WERI-Rb-1 (cell line): ENCODE measurements at regions not wholly inside any gene's neighbourhood (a gene's known extent, or its start where the extent isn't known, plus 50 kb on each side); places are given as distances from the start of the nearest gene placed in this dataset.

Experiments
- DNase-seq: peaks from one replicate; pipeline ENCODE4 v3.0.0-alpha.2; 2020
- H3K27ac ChIP-seq: fragments of 250-450 bp; sonication (Bioruptor Pico); 2 replicates; pipeline ENCODE4 v1.5.1; 2020; ENCODE audit warnings: mild to moderate bottlenecking, moderate library complexity
- H3K27me3 ChIP-seq: fragments of 250-450 bp; sonication (Bioruptor Pico); 2 replicates; pipeline ENCODE4 v1.5.1; 2021; ENCODE audit warnings: mild to moderate bottlenecking, low read depth, moderate library complexity; ENCODE audit not compliant: insufficient read depth, severe bottlenecking
- H3K36me3 ChIP-seq: fragments of 250-450 bp; sonication (Bioruptor Pico); 2 replicates; pipeline ENCODE4 v1.5.1; 2020; ENCODE audit warnings: mild to moderate bottlenecking, moderate library complexity
- H3K4me3 ChIP-seq: 2 replicates; pipeline ENCODE4 v1.5.1; 2011; ENCODE audit warnings: low read depth, mild to moderate bottlenecking, control low read depth, low read length
- H3K9me3 ChIP-seq: fragments of 250-450 bp; sonication (Bioruptor Pico); 2 replicates; pipeline ENCODE4 v1.5.1; 2021; ENCODE audit warnings: mild to moderate bottlenecking, moderate library complexity; ENCODE audit not compliant: severe bottlenecking
- TF ChIP-seq, protein P1 (sequence below): IDR thresholded peaks from 2 replicates; pipeline ENCODE4 v1.5.1; 2011; ENCODE audit warnings: low read depth, mild to moderate bottlenecking, control low read depth, inconsistent platforms, low read length

DNA sequence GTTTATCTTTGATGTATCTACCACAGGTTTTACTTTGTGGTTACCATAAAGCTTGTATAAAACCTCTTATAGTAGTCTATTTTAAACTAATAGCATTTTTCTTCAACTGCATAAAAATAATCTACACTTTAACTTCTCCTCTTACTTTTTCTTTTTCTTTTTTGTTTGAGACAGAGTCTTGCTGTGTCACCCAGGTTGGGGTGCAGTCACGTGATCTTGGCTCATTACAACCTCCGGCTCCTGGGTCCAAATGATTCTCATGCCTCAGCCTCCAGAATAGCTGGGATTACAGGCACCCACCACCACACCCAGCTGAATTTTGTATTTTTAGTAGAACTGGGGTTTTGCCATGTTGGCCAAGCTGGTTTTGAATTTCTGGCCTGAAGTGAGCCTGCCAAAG, 53.4 kb upstream of the ZKSCAN2 start:
- no peak overlapping the region for H3K4me3 ChIP-seq
- no peaks in the 10 kb centered on the region for H3K27me3 ChIP-seq
- no peaks in the 10 kb centered on the region for H3K9me3 ChIP-seq
- H3K36me3 ChIP-seq: no peaks in the 10 kb centered on the region
- TF ChIP-seq, protein P1, sequence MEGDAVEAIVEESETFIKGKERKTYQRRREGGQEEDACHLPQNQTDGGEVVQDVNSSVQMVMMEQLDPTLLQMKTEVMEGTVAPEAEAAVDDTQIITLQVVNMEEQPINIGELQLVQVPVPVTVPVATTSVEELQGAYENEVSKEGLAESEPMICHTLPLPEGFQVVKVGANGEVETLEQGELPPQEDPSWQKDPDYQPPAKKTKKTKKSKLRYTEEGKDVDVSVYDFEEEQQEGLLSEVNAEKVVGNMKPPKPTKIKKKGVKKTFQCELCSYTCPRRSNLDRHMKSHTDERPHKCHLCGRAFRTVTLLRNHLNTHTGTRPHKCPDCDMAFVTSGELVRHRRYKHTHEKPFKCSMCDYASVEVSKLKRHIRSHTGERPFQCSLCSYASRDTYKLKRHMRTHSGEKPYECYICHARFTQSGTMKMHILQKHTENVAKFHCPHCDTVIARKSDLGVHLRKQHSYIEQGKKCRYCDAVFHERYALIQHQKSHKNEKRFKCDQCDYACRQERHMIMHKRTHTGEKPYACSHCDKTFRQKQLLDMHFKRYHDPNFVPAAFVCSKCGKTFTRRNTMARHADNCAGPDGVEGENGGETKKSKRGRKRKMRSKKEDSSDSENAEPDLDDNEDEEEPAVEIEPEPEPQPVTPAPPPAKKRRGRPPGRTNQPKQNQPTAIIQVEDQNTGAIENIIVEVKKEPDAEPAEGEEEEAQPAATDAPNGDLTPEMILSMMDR: no peak
- DNase-seq: no peak
- no peak overlapping the region for H3K27ac ChIP-seq
